GM19239 (cell line): ENCODE measurements at regions not wholly inside any gene's neighbourhood (a gene's known extent, or its start where the extent isn't known, plus 50 kb on each side); places are given as distances from the start of the nearest gene placed in this dataset.
"Not testable (repeated sequence)": the region's sequence is repeated elsewhere in the genome, so short reads cannot be mapped to it uniquely, and the experiment has no call there.

Experiments used
- DNase-seq: peaks from one replicate; pipeline ENCODE4 v3.0.0; 2011; ENCODE audit warnings: low spot score; ENCODE audit not compliant: insufficient read length
- FAIRE-seq: peaks from 2 replicates; lab custom pipeline; 2011; peaks lifted over from hg19 to GRCh38; lab: Jason Lieb, UNC

- FAIRE-seq (no peak), DNase-seq (no peak)
These were observed 101.6 kb upstream of the FRMD1 start for GRCh38 chr6:168180548-168181011.

DNA sequence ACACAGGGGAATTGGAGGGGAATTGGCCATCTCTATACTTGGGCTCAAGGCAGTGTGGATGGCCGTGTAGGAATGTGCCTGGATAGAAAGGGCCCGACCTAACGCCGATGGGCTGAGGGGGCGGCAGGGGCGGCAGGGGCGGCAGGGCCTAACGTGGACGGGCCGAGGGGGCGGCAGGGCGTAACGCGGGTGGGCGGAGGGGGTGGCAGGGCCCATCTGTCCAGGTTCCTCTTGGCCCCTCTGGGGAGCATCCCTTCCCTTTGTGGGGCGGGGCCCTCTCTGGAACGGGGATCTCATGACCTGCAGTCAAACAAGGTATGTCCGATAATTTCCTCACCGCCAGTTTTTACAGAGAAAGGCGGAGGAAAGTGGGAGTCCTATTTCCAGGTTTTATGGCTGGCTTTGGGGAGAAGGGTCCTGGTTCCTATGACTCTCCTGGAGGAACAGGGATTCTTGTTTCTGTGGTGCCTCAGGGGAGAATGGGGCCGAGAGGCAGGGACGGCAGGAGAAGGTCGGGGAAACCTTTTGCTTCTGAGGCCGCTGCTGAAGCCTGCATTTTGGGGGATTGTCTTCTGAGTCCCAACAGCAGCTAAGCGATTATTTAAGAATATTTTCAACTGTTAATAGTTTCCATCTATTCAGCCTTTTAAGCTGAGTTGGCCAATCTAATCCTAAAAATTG lies 100.8 kb upstream of the FRMD1 start:
- FAIRE-seq: no peak
- DNase-seq: no peak

DNA sequence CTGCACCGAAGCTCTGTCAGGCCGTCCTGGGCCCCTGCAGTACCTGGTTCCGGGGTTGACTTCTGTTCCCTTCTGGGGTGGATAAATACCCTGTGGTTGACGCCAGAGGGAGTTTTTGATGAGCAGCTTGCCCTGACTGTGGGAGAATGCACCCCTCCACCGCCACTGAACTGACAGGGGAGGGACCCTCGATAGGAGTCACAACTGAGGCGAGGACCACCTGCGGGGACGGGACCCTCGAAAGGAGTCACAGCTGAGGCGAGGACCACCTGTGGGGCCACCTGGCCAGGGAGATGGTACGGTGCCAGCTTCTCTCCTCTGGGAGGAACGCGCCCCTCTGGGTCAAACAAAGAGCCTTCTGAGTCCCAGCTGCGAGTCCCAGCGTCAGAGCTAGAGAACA lies 100.1 kb upstream of the FRMD1 start:
- no peak for FAIRE-seq

GRCh38 chr6:168177103-168177891 lies 98.3 kb upstream of the FRMD1 start:
- no peak for FAIRE-seq

More for the DNA sequence above, 100.1 kb upstream of the FRMD1 start:
- DNase-seq: no peak

DNA sequence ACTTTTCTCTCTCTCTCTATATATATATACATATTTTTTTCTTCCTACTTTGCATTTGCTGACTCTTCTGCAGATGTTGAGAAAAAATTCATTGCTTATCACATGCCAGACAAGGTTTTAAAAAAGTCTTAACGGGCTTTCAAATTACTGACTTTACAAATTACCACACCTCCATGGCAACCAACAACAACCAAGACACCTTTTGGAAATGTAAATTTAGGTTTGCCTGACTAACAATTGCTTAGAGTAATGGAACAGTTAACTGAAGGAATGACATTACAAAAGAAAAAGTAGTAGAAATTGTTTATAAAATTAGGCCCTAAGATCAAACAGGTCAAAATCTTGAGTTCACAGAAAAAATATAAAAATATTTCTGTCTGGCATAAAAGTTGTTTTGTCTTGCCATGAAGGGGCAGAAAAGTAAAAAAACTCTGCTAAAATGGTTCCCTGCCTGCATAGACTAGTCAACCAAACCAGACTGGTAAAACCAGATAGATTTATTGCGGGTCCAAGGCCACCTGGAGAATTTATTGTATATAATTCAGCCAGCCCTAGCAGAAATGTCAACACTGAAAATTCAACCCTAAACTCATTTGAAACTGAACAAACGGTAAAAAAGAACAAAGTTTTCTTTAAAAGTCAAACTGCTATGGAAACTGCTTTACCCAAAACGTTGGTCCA lies 92.8 kb upstream of the FRMD1 start:
- FAIRE-seq: no peak
- DNase-seq: no peak

More at GRCh38 chr6:168177103-168177891, 98.3 kb upstream of the FRMD1 start:
- no peak for DNase-seq

DNA sequence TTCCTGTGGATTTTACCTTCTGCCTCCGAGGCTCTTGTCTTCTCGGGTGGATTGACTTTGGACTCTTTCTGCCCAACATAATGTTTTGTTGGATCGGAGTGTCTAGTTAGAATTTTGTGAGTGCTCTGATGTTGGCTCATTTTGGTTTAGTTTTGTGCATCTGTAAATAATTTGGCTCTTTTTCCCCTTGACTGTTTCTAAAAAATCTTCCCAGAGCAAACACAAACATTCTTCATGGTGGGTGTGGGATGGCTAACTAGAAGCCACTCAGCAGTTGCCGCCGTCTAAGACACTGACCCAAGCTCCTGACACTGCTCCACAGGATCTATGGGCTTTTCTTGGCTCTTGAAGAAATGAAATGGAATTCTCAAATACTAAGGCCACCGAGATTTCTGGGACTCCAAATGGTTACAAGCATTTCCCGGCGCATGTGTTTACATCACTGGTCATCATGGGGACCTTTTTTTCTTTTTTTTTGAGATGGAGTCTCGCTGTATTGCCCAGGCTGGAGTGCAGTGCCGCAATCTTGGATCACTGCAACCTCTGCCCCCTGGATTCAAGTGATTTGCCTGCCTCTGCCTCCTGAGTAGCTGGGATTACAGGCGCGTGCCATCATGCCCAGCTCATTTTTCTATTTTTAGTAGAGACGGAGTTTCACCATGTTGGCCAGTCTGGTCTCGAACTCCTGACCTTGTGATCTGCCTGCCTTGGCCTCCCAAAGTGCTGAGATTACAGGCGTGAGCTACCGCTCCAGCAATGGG lies 92.0 kb upstream of the FRMD1 start:
- no peak for DNase-seq
- no peak for FAIRE-seq

GRCh38 chr6:168169624-168170023 lies 90.6 kb upstream of the FRMD1 start:
- DNase-seq (no peak), FAIRE-seq (no peak)

- DNase-seq, FAIRE-seq: not testable (repeated sequence)
These were observed 89.9 kb upstream of the FRMD1 start for GRCh38 chr6:168168936-168169335.

- not testable (repeated sequence) for DNase-seq, FAIRE-seq
These were observed 89.3 kb upstream of the FRMD1 start for GRCh38 chr6:168168330-168168729.

DNA sequence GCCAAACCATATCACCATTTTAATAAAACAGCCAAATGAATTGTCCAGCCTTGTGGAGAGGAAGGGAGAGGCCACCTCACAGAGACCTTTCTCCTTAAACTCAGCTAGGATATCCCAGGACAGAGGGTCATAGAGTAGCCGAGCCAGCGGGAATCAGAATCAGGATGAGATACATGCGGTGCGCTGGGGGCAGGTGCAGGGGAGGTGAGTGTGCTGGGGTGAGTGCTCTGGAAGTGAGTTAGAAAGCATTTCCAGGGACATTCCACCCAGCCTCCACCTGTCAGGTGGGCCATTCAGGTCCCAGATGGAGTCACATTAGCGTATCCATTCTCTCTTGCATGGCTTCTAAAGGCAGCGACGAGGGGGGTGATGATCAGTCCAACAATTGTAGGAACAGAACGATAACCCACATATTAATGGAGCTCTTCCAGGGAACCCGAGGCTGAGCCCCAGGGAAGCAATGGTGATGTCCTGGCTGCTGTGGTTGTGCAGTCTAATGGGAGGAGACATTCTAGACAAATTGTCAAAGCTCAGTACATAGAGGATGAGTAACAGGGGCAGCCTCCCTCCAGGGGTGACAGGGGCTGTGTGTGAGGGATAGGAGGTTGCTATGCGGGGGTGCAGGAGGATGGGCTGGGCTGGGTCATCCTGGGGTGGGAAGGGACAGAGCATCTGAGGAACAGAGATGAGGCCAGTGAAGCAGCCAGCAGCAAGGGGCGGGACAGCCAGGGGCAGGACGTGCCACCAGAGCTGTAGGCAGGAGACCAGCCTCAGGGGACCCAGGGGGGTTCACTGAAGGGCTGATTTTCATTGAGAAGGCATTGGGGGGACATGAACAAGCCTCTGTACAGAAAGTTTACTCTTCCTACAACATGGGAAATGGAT lies 88.7 kb upstream of the FRMD1 start:
- no peak for DNase-seq
- no peak for FAIRE-seq

DNA sequence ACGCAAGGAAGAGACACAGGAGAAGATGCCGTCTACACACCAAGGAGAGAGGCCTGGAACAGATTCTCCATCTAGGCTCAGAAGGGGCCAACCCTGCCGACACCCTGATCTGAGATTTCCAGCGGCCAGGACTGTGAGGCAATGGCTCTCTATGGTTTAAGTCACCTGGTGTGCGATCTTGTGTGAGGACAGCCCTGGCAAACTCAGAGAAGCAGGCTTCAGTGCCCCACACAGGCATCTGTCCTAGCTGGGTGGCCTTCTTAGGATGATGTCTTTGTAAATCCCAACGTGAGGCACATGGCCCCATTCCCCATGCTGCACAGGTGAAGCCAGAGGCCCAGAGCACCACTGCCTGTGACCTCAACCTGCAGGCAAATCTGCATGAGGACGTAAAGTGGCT lies 87.6 kb upstream of the FRMD1 start:
- FAIRE-seq: no peak

GRCh38 chr6:168165891-168166290 lies 86.9 kb upstream of the FRMD1 start:
- DNase-seq: no peak
- no peak for FAIRE-seq

More for the DNA sequence above, 87.6 kb upstream of the FRMD1 start:
- DNase-seq: no peak

DNA sequence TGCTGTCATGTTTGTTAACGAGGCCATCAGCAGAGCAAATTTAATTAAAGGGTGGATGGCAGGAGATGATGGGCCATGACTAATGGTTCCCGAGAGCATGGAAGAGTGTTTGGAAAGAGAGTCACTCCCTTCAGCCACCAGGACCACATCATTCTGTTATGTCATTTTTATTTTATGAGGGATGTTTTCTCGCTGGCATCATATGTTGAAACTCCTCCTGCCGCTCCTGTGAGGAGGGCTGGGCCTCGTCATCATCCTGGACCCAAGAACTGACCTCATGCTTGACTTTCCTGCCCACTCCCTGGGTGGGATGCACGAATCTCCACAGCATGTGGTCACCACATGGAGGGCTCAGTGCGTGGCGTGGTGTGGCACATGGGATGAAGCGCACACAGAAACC lies 86.4 kb upstream of the FRMD1 start:
- DNase-seq (no peak), FAIRE-seq (no peak)

DNA sequence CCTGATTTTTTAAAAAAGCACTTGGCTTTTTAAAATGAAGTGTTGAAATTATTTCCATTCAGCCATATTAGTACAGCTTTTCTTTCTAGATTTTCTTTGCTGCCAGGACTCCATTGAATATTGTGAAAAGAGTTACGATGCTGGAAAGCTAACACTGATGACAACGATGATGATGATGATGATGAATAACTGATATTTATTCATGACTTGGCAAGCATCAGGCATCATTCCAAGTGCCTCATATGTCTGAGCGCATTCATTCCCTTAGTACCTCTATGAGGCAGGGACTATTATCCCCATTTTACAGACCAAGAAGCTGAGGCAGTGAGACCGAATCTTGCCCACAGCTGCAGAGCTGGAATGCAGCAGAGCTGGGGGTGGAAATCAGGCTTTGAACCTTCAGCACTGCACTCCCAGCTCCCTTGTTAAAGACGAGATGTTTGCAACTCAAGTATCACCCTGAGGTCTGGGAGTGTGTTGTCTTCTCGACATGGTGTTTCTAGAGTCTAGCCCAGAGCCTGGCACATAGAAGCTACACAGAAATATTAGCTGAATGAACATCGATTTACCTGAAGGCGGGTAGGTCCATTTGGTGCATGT lies 85.5 kb upstream of the FRMD1 start:
- DNase-seq (no peak), FAIRE-seq (no peak)

GRCh38 chr6:168163096-168163731 lies 84.2 kb upstream of the FRMD1 start:
- FAIRE-seq (no peak), DNase-seq (no peak)

GRCh38 chr6:168162366-168162765 lies 83.4 kb upstream of the FRMD1 start:
- FAIRE-seq: no peak
- DNase-seq: no peak

- DNase-seq (no peak), FAIRE-seq (no peak)
These were observed 82.3 kb upstream of the FRMD1 start for GRCh38 chr6:168161371-168161750.
